Parathyroid adenoma (tissue), 2 donors: ENCODE measurements at regions not wholly inside any gene's neighbourhood (a gene's known extent, or its start where the extent isn't known, plus 50 kb on each side); places are given as distances from the start of the nearest gene placed in this dataset.

Experiments used
- H2AFZ ChIP-seq: fragments of 300-600 bp; sonication (generic); one replicate; pipeline ENCODE4 v1.7.0; 2017; ENCODE audit warnings: antibody characterized with exemption, mild to moderate bottlenecking
- H3K27ac ChIP-seq: fragments of 300-600 bp; sonication (generic); one replicate; pipeline ENCODE4 v1.7.0; 2017
- H3K27me3 ChIP-seq: fragments of 300-600 bp; sonication (generic); one replicate; pipeline ENCODE4 v1.7.0; 2017; ENCODE audit warnings: low read length; ENCODE audit not compliant: control insufficient read depth, insufficient read depth
- H3K36me3 ChIP-seq: fragments of 300-600 bp; sonication (generic); one replicate; pipeline ENCODE4 v1.7.0; 2017; ENCODE audit warnings: low read length; ENCODE audit not compliant: control insufficient read depth, insufficient read depth
- H3K4me1 ChIP-seq: fragments of 300-600 bp; sonication (generic); one replicate; pipeline ENCODE4 v1.7.0; 2017; ENCODE audit warnings: control low read depth
- H3K4me2 ChIP-seq: fragments of 300-600 bp; sonication (generic); one replicate; pipeline ENCODE4 v1.7.0; 2017; ENCODE audit warnings: low read length
- H3K4me3 ChIP-seq: fragments of 300-600 bp; sonication (generic); one replicate; pipeline ENCODE4 v1.7.0; 2017; ENCODE audit warnings: low read depth, low read length
- H3K79me2 ChIP-seq: fragments of 300-600 bp; sonication (generic); one replicate; pipeline ENCODE4 v1.7.0; 2017; ENCODE audit warnings: control low read depth
- H3K9ac ChIP-seq: fragments of 300-600 bp; sonication (generic); one replicate; pipeline ENCODE4 v1.7.0; 2017; ENCODE audit warnings: mild to moderate bottlenecking
- H3K9me3 ChIP-seq: fragments of 300-600 bp; sonication (generic); one replicate; pipeline ENCODE4 v1.7.0; 2017; ENCODE audit warnings: low read length; ENCODE audit not compliant: control insufficient read depth
- TF ChIP-seq, protein P1 (sequence below): fragments of 300-600 bp; sonication (generic); IDR thresholded peaks from one replicate; pipeline ENCODE4 v1.7.0; 2017; ENCODE audit warnings: antibody characterized with exemption, mild to moderate bottlenecking
- donor health status: primary hyperparathyroidism.

DNA sequence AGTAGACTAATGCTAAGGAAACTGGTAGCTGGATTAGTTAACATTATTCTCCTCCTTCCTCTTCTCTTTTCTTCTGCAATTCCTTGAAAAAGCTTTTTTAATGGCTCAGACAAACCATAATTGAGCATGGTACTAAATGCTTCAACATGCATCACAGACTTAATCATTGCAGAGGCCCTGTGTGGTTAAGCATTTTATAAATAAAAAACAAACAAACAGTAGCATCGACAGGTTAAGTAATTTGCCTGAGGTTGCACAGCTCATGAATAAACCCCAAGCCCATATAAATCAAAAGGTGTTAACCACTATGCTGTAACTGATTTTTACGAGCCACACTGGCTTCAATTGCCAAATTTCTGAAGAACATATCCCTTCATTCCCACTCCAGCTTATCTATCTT lies 462.1 kb downstream of the LMO4 start:
- Histone ChIP-seq H3K36me3 (no peaks in the 10 kb centered on the region), H3K9ac (no peak overlapping the region), H3K4me2 (no peak overlapping the region), H3K27me3 (no peaks in the 10 kb centered on the region), H2AFZ (no peak overlapping the region), H3K79me2 (no peaks in the 10 kb centered on the region), H3K4me3 (no peak overlapping the region), H3K4me1 (no peaks in the 10 kb centered on the region), H3K9me3 (no peaks in the 10 kb centered on the region), H3K27ac (no peak overlapping the region)
- TF ChIP-seq, protein P1, sequence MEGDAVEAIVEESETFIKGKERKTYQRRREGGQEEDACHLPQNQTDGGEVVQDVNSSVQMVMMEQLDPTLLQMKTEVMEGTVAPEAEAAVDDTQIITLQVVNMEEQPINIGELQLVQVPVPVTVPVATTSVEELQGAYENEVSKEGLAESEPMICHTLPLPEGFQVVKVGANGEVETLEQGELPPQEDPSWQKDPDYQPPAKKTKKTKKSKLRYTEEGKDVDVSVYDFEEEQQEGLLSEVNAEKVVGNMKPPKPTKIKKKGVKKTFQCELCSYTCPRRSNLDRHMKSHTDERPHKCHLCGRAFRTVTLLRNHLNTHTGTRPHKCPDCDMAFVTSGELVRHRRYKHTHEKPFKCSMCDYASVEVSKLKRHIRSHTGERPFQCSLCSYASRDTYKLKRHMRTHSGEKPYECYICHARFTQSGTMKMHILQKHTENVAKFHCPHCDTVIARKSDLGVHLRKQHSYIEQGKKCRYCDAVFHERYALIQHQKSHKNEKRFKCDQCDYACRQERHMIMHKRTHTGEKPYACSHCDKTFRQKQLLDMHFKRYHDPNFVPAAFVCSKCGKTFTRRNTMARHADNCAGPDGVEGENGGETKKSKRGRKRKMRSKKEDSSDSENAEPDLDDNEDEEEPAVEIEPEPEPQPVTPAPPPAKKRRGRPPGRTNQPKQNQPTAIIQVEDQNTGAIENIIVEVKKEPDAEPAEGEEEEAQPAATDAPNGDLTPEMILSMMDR = no peak

DNA sequence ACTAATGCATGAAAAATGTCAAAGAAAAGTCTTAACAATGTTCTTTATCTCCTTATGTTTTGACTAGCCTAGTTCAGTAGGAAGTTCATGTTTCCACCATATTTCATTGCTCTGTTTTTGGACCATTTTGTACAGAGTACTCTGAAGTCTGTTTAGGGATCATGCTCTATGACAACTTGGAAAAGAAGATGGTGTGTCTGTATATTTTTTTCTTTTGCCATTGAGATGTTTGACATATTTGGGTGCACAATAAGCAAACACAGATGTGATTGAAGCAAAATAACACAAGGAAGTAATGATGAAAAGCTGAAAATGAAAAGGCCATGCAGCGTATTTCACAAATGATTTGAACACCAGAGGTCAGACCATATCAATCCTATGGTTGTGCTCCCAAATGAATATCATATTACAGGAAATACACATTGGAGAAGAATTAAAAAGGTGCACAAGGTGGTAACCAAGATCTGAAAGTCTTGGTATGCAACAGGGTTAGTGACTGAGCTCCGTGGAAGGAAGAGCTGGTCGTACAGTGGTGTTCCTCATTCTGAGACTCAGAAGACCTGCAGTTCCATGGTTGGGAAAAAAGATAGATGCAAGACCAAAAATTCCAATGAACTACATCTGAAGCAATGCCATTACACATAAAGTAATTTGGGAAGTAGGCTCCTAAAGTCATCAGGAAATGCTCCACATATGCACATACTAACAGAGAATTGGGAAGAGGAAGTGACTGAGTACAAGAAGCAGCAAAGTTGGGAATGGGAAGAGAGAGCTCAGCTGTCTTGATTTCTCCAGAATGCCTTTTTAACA lies 463.5 kb downstream of the LMO4 start:
- H3K9me3 ChIP-seq = no peaks in the 10 kb centered on the region
- no peak overlapping the region for H3K4me2 ChIP-seq
- H3K79me2 ChIP-seq = no peaks in the 10 kb centered on the region
- no peaks in the 10 kb centered on the region for H3K36me3 ChIP-seq
- H3K27ac ChIP-seq = no peak overlapping the region
- H3K27me3 ChIP-seq = no peaks in the 10 kb centered on the region
- H3K4me3 ChIP-seq = no peak overlapping the region
- H2AFZ ChIP-seq = no peak overlapping the region
- TF ChIP-seq, protein P1 = no peak
- H3K9ac ChIP-seq = no peak overlapping the region
- H3K4me1 ChIP-seq = no peaks in the 10 kb centered on the region

DNA sequence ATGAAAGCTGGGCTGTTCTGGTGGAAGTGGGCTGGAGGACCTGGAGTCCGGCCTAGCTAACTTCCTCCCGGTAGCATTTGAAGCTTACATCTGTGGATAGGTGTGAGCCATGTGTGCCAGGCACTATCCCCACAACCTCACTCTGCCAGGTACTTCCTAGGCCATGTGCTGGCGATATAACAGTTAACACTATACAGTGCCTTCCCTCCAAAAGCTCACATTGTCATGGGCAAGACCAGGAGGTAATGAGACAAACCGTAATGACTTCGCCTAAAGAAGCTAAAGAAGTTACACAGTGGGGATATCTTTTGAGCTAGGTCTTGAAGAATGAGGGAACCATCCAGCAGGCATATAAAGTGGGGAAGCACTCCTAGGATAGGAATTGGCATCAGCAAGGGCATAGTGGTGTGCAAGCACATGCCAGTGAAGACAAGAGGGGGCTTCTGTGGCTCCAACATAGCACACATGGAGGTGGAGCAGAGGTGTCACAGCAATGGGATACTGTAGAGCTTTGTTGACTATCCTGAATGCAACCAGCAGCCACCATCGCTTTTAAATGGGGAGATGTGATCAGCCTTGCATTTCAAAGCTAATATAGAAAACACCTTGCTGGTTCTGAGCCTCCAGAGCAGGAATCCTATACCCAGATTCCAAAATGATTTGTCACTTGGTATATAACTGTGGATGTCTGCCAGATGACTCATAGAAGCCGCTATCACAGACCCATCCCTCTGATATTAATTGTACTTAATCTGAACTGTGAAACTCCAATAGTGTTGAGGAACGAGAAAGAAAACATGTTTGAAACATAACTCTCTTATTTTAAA lies 466.3 kb downstream of the LMO4 start:
- H3K4me1 ChIP-seq = no peaks in the 10 kb centered on the region
- H3K27me3 ChIP-seq = no peaks in the 10 kb centered on the region
- no peaks in the 10 kb centered on the region for H3K9me3 ChIP-seq
- H3K79me2 ChIP-seq = no peaks in the 10 kb centered on the region
- TF ChIP-seq, protein P1 = no peak
- no peak overlapping the region for H2AFZ ChIP-seq
- no peak overlapping the region for H3K4me2 ChIP-seq
- no peak overlapping the region for H3K9ac ChIP-seq
- no peak overlapping the region for H3K4me3 ChIP-seq
- H3K36me3 ChIP-seq = no peaks in the 10 kb centered on the region
- no peak overlapping the region for H3K27ac ChIP-seq

DNA sequence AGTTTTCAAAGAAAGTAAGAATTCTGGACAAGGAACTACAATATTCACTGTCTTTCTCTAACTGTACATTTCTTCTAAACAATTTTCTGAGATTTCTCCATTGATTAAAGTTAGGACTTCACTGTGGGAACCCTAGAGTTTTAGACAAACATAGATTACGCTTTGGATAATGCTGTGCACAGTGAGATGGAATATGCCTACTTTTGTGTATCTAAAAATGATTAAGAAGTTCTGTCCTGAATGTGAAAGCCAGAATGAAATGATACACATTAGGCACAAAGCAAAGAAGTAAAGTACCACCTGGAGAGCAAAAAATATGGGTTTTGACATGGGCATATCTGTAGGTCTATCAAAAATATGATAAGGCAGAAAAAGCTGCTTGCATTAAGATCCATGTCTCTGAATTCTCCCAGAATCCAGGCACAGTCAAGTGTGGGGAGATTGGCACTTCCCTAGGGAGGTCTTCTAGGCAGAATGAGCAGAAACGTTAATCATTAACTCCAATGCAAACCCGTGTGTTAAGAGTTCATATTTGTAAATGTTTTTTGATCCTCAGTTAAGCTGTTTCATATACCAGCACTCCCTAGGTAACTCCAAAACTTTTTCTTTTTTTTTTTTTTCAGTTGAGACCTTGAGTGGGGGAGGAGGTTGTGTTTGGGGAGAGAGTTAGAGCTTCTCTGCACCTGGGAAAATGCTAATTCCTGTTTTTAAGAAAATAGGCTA lies 467.1 kb downstream of the LMO4 start:
- no peaks in the 10 kb centered on the region for H3K9me3 ChIP-seq
- H3K36me3 ChIP-seq = no peaks in the 10 kb centered on the region
- H3K4me1 ChIP-seq = no peaks in the 10 kb centered on the region
- H2AFZ ChIP-seq = no peak overlapping the region
- no peaks in the 10 kb centered on the region for H3K79me2 ChIP-seq
- no peak overlapping the region for H3K4me2 ChIP-seq
- no peak overlapping the region for H3K4me3 ChIP-seq
- H3K9ac ChIP-seq = no peak overlapping the region
- H3K27ac ChIP-seq = no peak overlapping the region
- TF ChIP-seq, protein P1 = no peak
- H3K27me3 ChIP-seq = no peaks in the 10 kb centered on the region
